HepG2 (cell line): ENCODE measurements at regions not wholly inside any gene's neighbourhood (a gene's known extent, or its start where the extent isn't known, plus 50 kb on each side); places are given as distances from the start of the nearest gene placed in this dataset.
A peak's percentile ranks its signal among the peaks of the same experiment; 100 is the strongest.

ENCODE experiments used
- ATAC-seq: fragments of 200-7000 bp; cut with Tn5 transposase; 3 replicates; pipeline ENCODE4 v1.9.1; 2020; ENCODE audit warnings: mild to moderate bottlenecking, moderate library complexity
- BruUV-seq: library from RNA; stranded (reverse); fragments of 400-500 nt; replicated peaks from 2 replicates; lab custom pipeline; 2021; lab: Mats Ljungman, UMichigan
- CTCF ChIA-PET: fragments of 300-600 bp; formaldehyde crosslinking; extraction: SDS; loops from one replicate; lab custom pipeline; 2021; ENCODE audit warnings: low total read pairs, inconsistent platforms, low intra/inter-chr PET ratio; lab: Yijun Ruan, JAX
- POLR2A ChIA-PET: fragments of 350-600 bp; sonication (Branson Sonifier 250); formaldehyde crosslinking; loops from one replicate; lab custom pipeline; 2020; ENCODE audit warnings: antibody characterized with exemption, inconsistent platforms; lab: Yijun Ruan, JAX
- DNase-seq: peaks from one replicate; pipeline ENCODE4 v3.0.0-alpha.2; 2015; ENCODE audit warnings: low spot score
- FAIRE-seq: peaks from 3 replicates; lab custom pipeline; 2011; peaks lifted over from hg19 to GRCh38; lab: Jason Lieb, UNC
- H2AFZ ChIP-seq: one replicate; pipeline ENCODE4 v1.6.1; 2011; ENCODE audit warnings: low read length, inconsistent platforms
- H3K27ac ChIP-seq: fragments of 300-600 bp; 3 replicates; pipeline ENCODE4 v1.8.0; 2011; ENCODE audit warnings: mixed run types, mild to moderate bottlenecking, mixed read lengths, low read length, inconsistent platforms; ENCODE audit not compliant: insufficient read depth; ENCODE audit errors: extremely low read length
- H3K27me3 ChIP-seq, 2 experiments: fragments of 200-600 bp in 1 of 2; 2 replicates in 1 of 2; 3 replicates in 1 of 2; pipeline versions ENCODE4 v1.6.0 to v1.8.0; 2011; ENCODE audit warnings: low read length in 2 of 2, mild to moderate bottlenecking in 2 of 2, moderate library complexity in 2 of 2, inconsistent platforms in 1 of 2; ENCODE audit not compliant: insufficient read depth in 2 of 2, control insufficient read depth in 1 of 2
- H3K36me3 ChIP-seq, 2 experiments: fragments of 200-600 bp in 1 of 2; replicated peaks in 1 of 2; 2 replicates in 1 of 2; 3 replicates in 1 of 2; pipeline versions ENCODE4 v1.5.1 to v1.8.0; 2011; ENCODE audit warnings: low read length in 2 of 2, inconsistent platforms in 1 of 2; ENCODE audit not compliant: insufficient read depth in 2 of 2, control insufficient read depth in 1 of 2
- H3K4me1 ChIP-seq: 2 replicates; pipeline ENCODE4 v1.5.1; 2012; ENCODE audit warnings: low read length, inconsistent platforms; ENCODE audit not compliant: insufficient read depth
- H3K4me2 ChIP-seq: 2 replicates; pipeline ENCODE4 v1.6.0; 2011; ENCODE audit warnings: low read depth, low read length, inconsistent platforms
- H3K4me3 ChIP-seq, 3 experiments: fragments of 200-600 bp in 1 of 3; sonication (generic), shearing (Covaris generic) in 1 of 3; replicated peaks in 1 of 3; 2 replicates each; pipeline ENCODE4 v1.5.1; 2011 to 2016; ENCODE audit warnings: low read length in 3 of 3, inconsistent platforms in 2 of 3, low read depth in 2 of 3, mild to moderate bottlenecking in 2 of 3, control low read depth in 1 of 3, mixed read lengths in 1 of 3; ENCODE audit not compliant: insufficient read depth in 1 of 3
- H3K79me2 ChIP-seq: one replicate; pipeline ENCODE4 v1.6.1; 2011; ENCODE audit warnings: low read length, inconsistent platforms; ENCODE audit not compliant: insufficient read depth
- H3K9ac ChIP-seq: 2 replicates; pipeline ENCODE4 v1.6.0; 2011; ENCODE audit warnings: mild to moderate bottlenecking, low read depth, low read length, inconsistent platforms; ENCODE audit not compliant: insufficient read depth
- H3K9me3 ChIP-seq: 2 replicates; pipeline ENCODE4 v1.5.1; 2012; ENCODE audit warnings: mild to moderate bottlenecking, low read length
- H4K20me1 ChIP-seq: 2 replicates; pipeline ENCODE4 v1.6.0; 2011; ENCODE audit warnings: inconsistent platforms, mild to moderate bottlenecking, low read length, moderate library complexity; ENCODE audit not compliant: insufficient read depth
- DNMT1 ChIP-seq: sonication (generic); formaldehyde crosslinking; IDR thresholded peaks from 2 replicates; pipeline ENCODE4 v1.5.1; 2020; ENCODE audit warnings: mild to moderate bottlenecking, missing genetic modification reagents
- E2F2 ChIP-seq: sonication (generic); formaldehyde crosslinking; IDR thresholded peaks from 2 replicates; pipeline ENCODE4 v1.4.0; 2020; ENCODE audit warnings: missing genetic modification reagents, borderline replicate concordance
- E2F5 ChIP-seq: sonication (generic); formaldehyde crosslinking; conservative IDR thresholded peaks from 2 replicates; pipeline ENCODE4 v1.4.0; 2020; ENCODE audit warnings: missing genetic modification reagents
- HDAC2 ChIP-seq: sonication (generic); formaldehyde crosslinking; IDR thresholded peaks from 2 replicates; pipeline ENCODE4 v1.4.0; 2020; ENCODE audit warnings: missing genetic modification reagents
- IRF9 ChIP-seq: sonication (generic); formaldehyde crosslinking; IDR thresholded peaks from 2 replicates; pipeline ENCODE4 v1.8.0; 2022; ENCODE audit warnings: missing genetic modification reagents, mild to moderate bottlenecking, borderline replicate concordance
- MAFG ChIP-seq: sonication (generic); formaldehyde crosslinking; IDR thresholded peaks from 2 replicates; pipeline ENCODE4 v1.5.1; 2020; ENCODE audit warnings: mild to moderate bottlenecking, missing genetic modification reagents
- PAF1 ChIP-seq: IDR thresholded peaks from 2 replicates; pipeline ENCODE4 v1.6.1; 2016; ENCODE audit warnings: missing genetic modification reagents, missing compliant biosample characterization
- YY1 ChIP-seq: IDR thresholded peaks from 2 replicates; pipeline ENCODE4 v1.6.1; 2011; ENCODE audit warnings: low read length, low read depth, moderate library complexity, mild to moderate bottlenecking; ENCODE audit not compliant: insufficient read depth, insufficient replicate concordance
- ZKSCAN1 ChIP-seq: fragments of 150-350 bp; IDR thresholded peaks from 2 replicates; pipeline ENCODE4 v1.6.1; 2014; ENCODE audit warnings: low read length
- ZNF138 ChIP-seq: sonication (generic); formaldehyde crosslinking; IDR thresholded peaks from 2 replicates; pipeline ENCODE4 v1.5.0; 2020; ENCODE audit warnings: mild to moderate bottlenecking, low read depth, missing genetic modification reagents
- ZNF333 ChIP-seq: sonication (generic); formaldehyde crosslinking; IDR thresholded peaks from 2 replicates; pipeline ENCODE4 v1.4.0; 2020; ENCODE audit warnings: mild to moderate bottlenecking, missing genetic modification reagents, borderline replicate concordance
- ZNF414 ChIP-seq: sonication (generic); formaldehyde crosslinking; IDR thresholded peaks from 2 replicates; pipeline ENCODE4 v1.5.0; 2020; ENCODE audit warnings: missing genetic modification reagents
- WGBS: methylation state at CpG from one replicate; pipeline ENCODE4 v1.1.6; 2017; ENCODE audit warnings: low lambda C conversion rate; 5-methylcytosine and 5-hydroxymethylcytosine counted together
- in situ Hi-C: cut with HindIII; loops from 2 replicates; pipeline ENCODE4 v1.10.0; 2017; ENCODE audit warnings: low pct_unique_long_range_greater_than_20kb; ENCODE audit not compliant: extremely low pct_ligation_motif_present
- intact Hi-C: fragments of 100-400 bp; cut with micrococcal nuclease; formaldehyde crosslinking; loops from one replicate; pipeline ENCODE4 v1.10.0; 2022; ENCODE audit not compliant: unreplicated experiment

- H3K4me1 ChIP-seq, result no peaks in the 10 kb centered on the region
- in situ Hi-C loops (no loop called here), intact Hi-C loops (no loop called here)
- FAIRE-seq, result no peak
- no peak overlapping the region for H2AFZ ChIP-seq
- peaks cover 0 to 28% of the 10 kb centered on the region in 2 experiments; a peak in 1 of 5 replicates for H3K27me3 ChIP-seq
- BruUV-seq, result no TSS peak
- H3K36me3 ChIP-seq, result no peaks in the 10 kb centered on the region
- H4K20me1 ChIP-seq, result no peaks in the 10 kb centered on the region
- H3K79me2 ChIP-seq, result no peaks in the 10 kb centered on the region
- peak; percentile 52 for ATAC-seq
- POLR2A ChIA-PET, result no interaction called here
- no peak overlapping the region for H3K9ac ChIP-seq
- CTCF ChIA-PET, result no interaction called here
- TF ChIP-seq E2F2 (no peak), ZNF138 (CRISPR knock-in tag) (no peak), DNMT1 (CRISPR knock-in tag) (no peak), E2F5 (CRISPR knock-in tag) (no peak), YY1 (no peak), ZNF414 (CRISPR knock-in tag) (no peak), IRF9 (CRISPR knock-in tag) (no peak), ZKSCAN1 (no peak), ZNF333 (CRISPR knock-in tag) (no peak), PAF1 (CRISPR knock-in tag) (no peak), MAFG (CRISPR knock-in tag) (no peak), HDAC2 (CRISPR knock-in tag) (no peak)
- H3K9me3 ChIP-seq, result no peaks in the 10 kb centered on the region
- H3K27ac ChIP-seq, result no peak overlapping the region
- no peak overlapping the region for H3K4me3 ChIP-seq
- 53% methylated on average over 3 of the region's 3 CpGs for WGBS
- H3K4me2 ChIP-seq, result no peak overlapping the region
- DNase-seq, result no peak
These were observed 57.3 kb upstream of the ECI2 start for GRCh38 chr6:4192627-4193026.
